Fibroblast of the conjunctiva (primary cell): ENCODE measurements at regions not wholly inside any gene's neighbourhood (a gene's known extent, or its start where the extent isn't known, plus 50 kb on each side); places are given as distances from the start of the nearest gene placed in this dataset.
"Not testable (repeated sequence)": the region's sequence is repeated elsewhere in the genome, so short reads cannot be mapped to it uniquely, and the experiment has no call there.

Source experiments
- DNase-seq: peaks from one replicate; pipeline ENCODE4 v3.0.0-alpha.2; 2010; ENCODE audit warnings: low read depth

DNA sequence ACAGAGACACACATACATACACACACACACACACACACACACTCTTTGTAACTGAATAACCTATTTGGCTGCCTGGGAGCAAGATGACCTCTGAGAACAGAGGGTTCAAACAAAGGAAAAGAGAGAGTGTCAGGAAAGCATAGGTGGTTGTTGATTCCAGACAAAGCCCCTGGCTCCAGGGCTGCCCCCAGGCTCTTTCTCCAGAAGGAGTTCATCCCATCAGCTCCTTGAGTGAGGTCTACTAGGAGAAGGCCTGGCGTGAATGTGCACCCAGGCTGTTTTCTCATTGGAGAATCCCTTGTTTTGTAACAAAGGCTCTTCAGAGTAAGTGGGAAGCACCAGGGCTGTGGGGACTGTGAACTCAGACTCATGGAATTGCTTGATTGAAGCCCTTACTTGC, 151.9 kb downstream of the EMP1 start:
- DNase-seq: no peak

DNA sequence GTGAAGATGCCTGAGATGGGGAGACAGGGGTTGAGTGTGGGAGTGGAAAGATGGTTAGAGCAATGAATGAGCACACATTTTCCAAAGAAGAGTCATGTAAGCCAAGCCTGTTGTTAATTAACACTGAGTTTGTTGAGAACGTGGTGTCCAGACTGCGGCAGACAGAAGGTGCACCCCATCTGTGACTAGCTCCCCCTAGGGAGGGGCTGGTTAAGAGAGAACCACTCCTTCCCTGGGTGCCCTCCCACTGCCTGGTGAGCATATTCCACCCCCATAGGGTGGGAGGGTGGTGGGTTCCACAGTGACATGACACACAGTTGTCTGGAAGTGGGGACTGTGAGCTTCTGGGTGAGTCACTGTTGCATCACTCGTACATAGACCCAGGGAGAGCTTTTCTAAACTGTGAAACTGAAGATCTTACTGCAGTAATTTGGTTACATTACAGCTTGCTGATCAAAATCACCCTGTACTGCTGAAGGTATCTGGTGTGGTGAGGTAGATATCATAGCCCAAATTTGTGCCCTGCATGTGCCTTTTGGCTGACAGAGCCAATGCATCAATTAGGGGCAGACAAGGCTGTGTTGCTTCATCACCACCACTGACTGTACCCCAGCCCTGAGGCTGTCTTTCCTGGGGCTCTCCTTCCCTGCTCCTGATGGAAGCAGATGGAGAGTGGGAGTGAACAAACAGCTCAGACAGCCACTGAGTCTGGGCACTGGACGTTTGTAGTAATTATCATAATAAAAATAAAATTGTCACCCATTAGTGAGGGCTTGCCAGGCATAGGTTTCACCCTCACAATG, 150.9 kb downstream of the EMP1 start:
- DNase-seq: peak; percentile 87

GRCh38 chr12:13345722-13346121, 149.2 kb downstream of the EMP1 start:
- no peak for DNase-seq

GRCh38 chr12:13343375-13343774, 146.8 kb downstream of the EMP1 start:
- peak; percentile 3 for DNase-seq

- peak; percentile 6 for DNase-seq
These were observed 146.4 kb downstream of the EMP1 start for GRCh38 chr12:13342971-13343370.

GRCh38 chr12:13340149-13340548, 143.6 kb downstream of the EMP1 start:
- DNase-seq: peak; percentile 5

GRCh38 chr12:13339538-13339937, 143.0 kb downstream of the EMP1 start:
- no peak for DNase-seq

- DNase-seq: no peak
These were observed 142.6 kb downstream of the EMP1 start for GRCh38 chr12:13339091-13339490.

DNA sequence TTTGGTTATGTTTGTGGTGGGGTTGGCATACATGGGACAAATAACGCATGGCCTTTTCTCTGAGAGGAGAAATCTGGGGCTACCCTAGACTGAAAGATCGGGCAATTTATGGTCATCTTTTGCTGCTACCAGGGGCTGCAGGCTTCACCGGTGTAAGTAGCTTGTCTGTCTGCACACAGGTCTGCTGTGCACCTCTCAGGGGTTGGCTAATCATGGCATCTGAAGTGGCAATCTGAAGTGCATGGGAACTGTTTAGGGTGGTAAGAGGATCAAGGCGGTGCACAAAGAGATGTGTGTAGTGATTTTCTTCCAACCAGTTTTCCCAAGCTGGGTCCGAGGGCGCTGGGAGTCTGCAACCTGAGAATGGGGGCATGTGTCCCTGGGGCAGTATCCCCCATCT, 141.3 kb downstream of the EMP1 start:
- DNase-seq: no peak

GRCh38 chr12:13336216-13336615, 139.7 kb downstream of the EMP1 start:
- no peak for DNase-seq

DNA sequence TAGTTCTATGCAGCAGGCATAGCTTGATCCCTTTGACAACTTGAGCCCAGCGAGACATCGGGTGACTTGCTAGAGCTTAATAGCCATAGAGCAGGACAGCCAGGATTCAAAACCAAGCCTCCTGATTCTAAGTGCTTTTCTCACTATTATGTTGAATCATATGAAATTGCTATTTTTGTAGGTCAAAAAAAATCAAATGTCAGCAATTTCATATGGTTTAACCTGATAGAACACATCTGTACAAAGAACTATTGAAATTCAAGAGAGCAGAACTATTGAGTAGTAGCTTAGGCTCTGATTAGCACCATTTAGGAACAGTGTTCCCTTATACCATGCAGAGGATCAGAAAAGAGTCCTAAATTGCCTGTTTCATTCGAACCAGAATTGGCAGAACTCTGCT, 132.0 kb downstream of the EMP1 start:
- no peak for DNase-seq

DNA sequence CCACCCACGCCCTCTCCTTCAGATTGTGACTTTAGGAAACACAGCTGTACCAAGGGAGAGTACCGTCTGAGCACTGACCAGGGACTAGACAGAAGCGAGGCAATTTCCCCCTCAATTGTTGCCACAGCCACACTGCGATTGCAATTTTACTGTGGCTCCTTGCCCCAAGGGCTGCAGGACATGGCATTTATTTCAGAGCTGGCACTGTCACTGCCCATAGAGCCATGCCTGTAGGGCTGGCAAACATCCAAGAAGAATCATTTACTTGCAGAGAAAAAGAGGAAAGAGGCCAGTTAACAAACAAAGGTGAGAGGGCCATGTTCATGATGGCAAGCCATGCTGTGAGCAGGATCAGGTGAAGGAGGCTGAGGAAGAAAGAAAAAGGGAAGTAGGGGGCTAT, 129.6 kb downstream of the EMP1 start:
- DNase-seq: no peak

DNA sequence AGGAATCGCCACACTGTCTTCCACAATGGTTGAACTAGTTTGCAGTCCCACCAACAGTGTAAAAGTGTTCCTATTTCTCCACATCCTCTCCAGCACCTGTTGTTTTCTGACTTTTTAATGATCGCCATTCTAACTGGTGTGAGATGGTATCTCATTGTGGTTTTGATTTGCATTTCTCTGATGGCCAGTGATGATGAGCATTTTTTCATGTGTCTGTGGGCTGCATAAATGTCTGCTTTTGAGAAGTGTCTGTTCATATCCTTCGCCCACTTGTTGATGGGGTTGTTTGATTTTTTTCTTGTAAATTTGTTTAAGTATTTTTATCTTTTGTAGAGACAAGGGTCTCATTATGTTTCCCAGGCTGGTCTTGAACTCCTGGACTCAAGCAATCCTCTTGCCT, 128.5 kb downstream of the EMP1 start:
- DNase-seq: not testable (repeated sequence)

DNA sequence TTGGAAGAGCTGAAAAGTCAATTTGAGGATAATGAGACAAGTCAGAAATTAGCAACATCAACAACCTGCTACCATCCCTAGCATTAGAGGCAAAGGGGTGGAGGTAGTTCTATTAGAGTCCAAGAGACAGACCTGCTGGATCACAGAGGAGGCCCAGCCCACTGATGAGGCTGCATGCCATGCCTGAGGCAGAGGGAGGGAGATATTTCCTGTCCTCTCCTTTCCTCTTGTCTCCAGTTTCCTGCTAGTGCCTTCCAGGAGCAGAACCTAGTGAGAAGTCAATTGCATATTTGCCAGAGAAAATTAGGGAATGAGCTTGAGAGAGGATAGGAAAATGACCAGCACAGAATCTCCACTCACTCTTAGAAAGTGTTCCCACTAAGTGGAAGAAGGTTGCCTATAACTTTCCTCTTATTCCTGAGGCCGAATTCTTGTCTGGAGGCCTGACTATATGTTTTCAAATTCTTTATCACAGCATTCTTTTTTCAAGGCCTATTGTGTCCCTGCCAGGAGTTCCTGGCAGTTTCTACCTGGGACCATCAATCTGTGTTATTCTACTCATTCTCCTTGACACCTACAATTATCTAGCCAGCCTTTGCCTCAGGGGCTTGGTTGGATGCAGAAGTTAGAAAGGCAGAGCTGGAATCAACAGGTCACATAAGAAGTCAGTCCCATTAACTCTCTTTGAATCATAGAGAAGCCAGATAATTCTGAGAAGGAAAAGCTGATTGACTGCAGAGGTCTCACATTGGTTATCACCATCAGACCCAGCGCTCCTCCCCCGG, 121.9 kb downstream of the EMP1 start:
- DNase-seq: no peak

DNA sequence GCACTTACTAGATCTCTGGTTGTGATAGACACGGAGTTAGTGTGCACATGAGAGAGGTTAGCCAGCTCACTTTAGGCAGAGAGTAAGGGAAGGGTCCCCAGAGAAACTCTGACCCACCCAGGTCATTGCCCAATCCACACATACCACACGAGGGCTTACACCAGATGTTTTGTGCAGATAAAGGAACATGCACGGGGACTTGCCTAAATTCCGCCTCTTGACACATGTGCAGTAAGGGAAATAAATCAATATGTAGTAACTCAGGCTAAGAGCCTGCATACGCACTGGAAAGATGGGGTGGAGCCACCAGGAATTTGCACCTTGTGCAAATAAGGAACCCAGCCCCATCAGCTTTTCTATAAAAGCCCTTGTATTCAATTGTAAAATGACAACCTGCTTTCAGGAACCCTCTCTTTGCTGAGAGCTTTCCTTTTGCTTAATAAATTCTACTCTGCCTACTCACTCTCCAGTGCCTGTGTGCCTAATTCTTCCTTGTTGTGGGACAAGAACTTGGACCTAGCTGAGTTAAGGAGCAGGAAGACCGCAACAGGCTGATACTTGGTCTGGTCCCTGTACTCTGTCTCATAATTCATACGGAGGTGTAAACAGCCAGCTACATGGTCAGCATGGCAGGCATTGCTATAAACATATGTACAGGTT, 120.2 kb downstream of the EMP1 start:
- DNase-seq: no peak

DNA sequence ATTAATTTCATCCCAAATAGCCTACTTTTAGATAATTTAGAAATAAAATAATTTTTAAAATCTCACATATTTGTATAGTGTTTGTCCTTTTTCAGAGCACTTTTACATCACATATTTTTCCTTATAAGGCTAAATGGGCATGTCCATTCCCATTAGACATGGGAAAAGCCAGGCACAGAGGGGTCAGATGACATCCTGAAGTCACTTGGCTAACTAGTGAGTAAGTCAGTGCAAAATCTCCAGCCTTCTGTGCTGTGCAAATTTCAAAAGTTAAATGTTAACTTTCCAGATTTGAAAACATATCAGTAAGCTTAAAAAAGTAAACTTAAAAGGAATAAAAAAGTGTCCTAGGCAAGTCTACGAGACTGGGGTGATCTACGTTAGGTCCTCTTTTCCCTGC, 117.4 kb downstream of the EMP1 start:
- no peak for DNase-seq

GRCh38 chr12:13311551-13311950, 115.0 kb downstream of the EMP1 start:
- no peak for DNase-seq

- no peak for DNase-seq
These were observed 110.8 kb downstream of the EMP1 start for GRCh38 chr12:13307143-13307816.

DNA sequence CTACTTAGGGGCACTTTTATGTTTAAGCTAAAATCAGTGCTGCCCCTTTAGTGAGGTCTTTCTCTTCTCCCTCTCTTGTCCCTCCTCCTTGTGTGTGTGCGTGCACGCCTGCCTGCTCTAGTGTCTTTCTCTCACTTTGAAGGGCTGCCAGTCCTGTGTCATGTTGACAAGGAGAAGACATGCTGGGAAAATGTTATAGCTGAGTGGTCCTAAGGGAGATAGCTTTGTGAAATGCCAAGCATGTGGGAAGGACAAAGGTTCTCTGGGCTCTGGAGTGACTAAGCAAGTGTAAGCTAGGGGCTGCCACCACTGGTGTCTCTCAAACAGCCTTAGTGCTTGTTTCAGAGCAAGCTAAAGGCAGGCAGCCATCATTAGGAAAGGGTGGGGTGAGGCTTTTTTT, 108.4 kb downstream of the EMP1 start:
- DNase-seq: no peak

GRCh38 chr12:13299457-13299856, 102.9 kb downstream of the EMP1 start:
- no peak for DNase-seq

DNA sequence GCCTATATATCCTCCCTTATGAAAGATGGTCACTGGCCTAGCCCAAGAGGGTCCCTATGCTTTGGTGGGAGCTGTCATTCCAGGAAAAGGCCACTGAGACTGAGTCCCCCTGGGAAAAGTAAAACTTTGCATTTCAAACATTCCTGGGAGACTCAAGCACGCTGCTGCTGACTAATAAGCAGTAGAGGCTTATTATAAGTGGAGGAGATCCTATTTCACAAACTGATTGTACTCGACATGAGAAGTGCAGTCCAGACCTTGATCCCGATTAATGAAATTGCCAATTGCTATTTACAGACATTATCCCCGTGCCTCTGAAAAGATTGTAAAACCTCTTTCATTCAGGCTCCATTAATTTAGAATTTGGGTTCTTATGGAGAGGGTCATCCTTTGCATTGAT, 96.6 kb downstream of the EMP1 start:
- no peak for DNase-seq

DNA sequence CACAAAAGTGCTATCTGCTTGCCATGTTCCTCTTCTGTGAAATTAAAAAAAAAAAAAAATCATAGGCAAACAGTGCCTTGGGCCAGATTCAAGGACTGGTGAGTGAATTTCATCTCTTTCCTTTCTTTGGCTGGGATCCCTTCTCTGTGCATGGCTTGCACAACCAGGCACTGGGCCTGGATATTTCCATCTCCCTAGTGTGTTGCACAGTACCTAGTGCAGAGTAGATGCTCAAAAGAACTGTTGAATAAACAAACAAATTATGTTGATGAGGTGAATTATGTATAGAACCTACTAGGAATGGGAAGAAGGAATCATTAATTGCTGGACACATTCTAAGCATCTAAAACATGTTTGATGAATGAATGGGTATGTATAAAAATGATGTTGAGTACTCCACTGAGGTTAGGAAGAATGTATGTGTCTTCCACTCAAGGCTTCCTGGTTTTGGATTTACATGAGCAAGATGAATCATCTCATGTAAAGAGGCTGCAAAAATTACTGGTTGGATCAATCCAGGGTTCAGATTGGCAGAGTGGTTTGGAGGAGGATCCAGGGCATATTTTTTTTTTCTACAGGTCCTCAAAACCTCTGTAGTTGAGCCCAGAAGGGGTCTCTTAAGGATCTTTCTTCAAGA, 93.2 kb downstream of the EMP1 start:
- peak; percentile 26 for DNase-seq
